ENCODE measurements at regions not wholly inside any gene's neighbourhood (a gene's known extent, or its start where the extent isn't known, plus 50 kb on each side); places are given as distances from the start of the nearest gene placed in this dataset.

GRCh38 chr14:65260786-65261185 is 151.7 kb upstream of the FUT8 start:
- CTCF ChIA-PET, result no interaction called here
- H3K27me3 ChIP-seq (ENCODE audit: low read length), result no peaks in the 10 kb centered on the region
- no peak for ATAC-seq
- H3K4me1 ChIP-seq (ENCODE audit: insufficient read depth, low read length), result peaks cover 40% of the 10 kb centered on the region
- H3K27ac ChIP-seq (ENCODE audit: low read length), result no peak overlapping the region
- no peak overlapping the region for H3K9ac ChIP-seq (ENCODE audit: low read length)
- H3K9me2 ChIP-seq (replicated peaks; ENCODE audit: low read length), result no peaks in the 10 kb centered on the region
- no peaks in the 10 kb centered on the region for H3F3A ChIP-seq (ENCODE audit: low read length, unreplicated experiment)
- H4K20me1 ChIP-seq (ENCODE audit: low read length), result no peaks in the 10 kb centered on the region
- no peak overlapping the region for H2AFZ ChIP-seq (ENCODE audit: low read length)
- TF ChIP-seq EZH2phosphoT487 (IDR thresholded peaks at IDR 0.05; ENCODE audit: borderline replicate concordance, low read length), result no peak
- no peak for TF ChIP-seq CTCF (conservative IDR thresholded peaks at IDR 0.05; ENCODE audit: low read depth, low read length)
- TF ChIP-seq EZH2 (IDR thresholded peaks at IDR 0.05; ENCODE audit: low read length, unreplicated experiment), result no peak
- intact Hi-C loops (cut with micrococcal nuclease), result no loop called here
- H3K4me3 ChIP-seq (ENCODE audit: low read length), result no peak overlapping the region
- no peak overlapping the region for H3K4me2 ChIP-seq (ENCODE audit: low read length)
- H3K36me3 ChIP-seq (ENCODE audit: low read depth, low read length), result peaks cover 4% of the 10 kb centered on the region; the same call in 1 of the 2 replicates
- DNase-seq, result no peak
- 0 out of 2 replicates have a peak, but pooled peaks cover 3% of the 10 kb centered on the region for H3K9me3 ChIP-seq (ENCODE audit: low read length)
- 0 out of 2 replicates have a peak, but pooled peaks cover 9% of the 10 kb centered on the region for H3K79me2 ChIP-seq (ENCODE audit: low read length)
- POLR2A ChIA-PET (ENCODE audit: unreplicated experiment), result interaction anchor here (0.5 kb wide), 1 partner anchor 18 kb away, joined by 3 read pairs; no protein-coding TSS in a partner anchor
- no TSS peak for BruUV-seq (replicated peaks)

- H3K9ac ChIP-seq (ENCODE audit: low read length), result no peak overlapping the region
- H3K9me2 ChIP-seq (replicated peaks; ENCODE audit: low read length), result no peaks in the 10 kb centered on the region
- H4K20me1 ChIP-seq (ENCODE audit: low read length), result no peaks in the 10 kb centered on the region
- ATAC-seq (no peak), DNase-seq (no peak)
- 0 out of 2 replicates have a peak, but pooled peaks cover 5% of the 10 kb centered on the region for H3K79me2 ChIP-seq (ENCODE audit: low read length)
- H3K4me3 ChIP-seq (ENCODE audit: low read length), result no peak overlapping the region
- intact Hi-C loops (cut with micrococcal nuclease), result no loop called here
- no peak for TF ChIP-seq EZH2phosphoT487 (IDR thresholded peaks at IDR 0.05; ENCODE audit: borderline replicate concordance, low read length)
- no peak for TF ChIP-seq EZH2 (IDR thresholded peaks at IDR 0.05; ENCODE audit: low read length, unreplicated experiment)
- TF ChIP-seq CTCF (conservative IDR thresholded peaks at IDR 0.05; ENCODE audit: low read depth, low read length), result no peak
- H3F3A ChIP-seq (ENCODE audit: low read length, unreplicated experiment), result no peaks in the 10 kb centered on the region
- 0 out of 2 replicates have a peak, but pooled peaks cover 3% of the 10 kb centered on the region for H3K9me3 ChIP-seq (ENCODE audit: low read length)
- H3K27me3 ChIP-seq (ENCODE audit: low read length), result no peaks in the 10 kb centered on the region
- ChIA-PET CTCF (no interaction called here), POLR2A (ENCODE audit: unreplicated experiment) (no interaction called here)
- peaks cover 4% of the 10 kb centered on the region; the same call in 1 of the 2 replicates for H3K36me3 ChIP-seq (ENCODE audit: low read depth, low read length)
- H2AFZ ChIP-seq (ENCODE audit: low read length), result no peak overlapping the region
- no peak overlapping the region for H3K27ac ChIP-seq (ENCODE audit: low read length)
- peaks cover 33% of the 10 kb centered on the region for H3K4me1 ChIP-seq (ENCODE audit: insufficient read depth, low read length)
- no TSS peak for BruUV-seq (replicated peaks)
- no peak overlapping the region for H3K4me2 ChIP-seq (ENCODE audit: low read length)
These were observed 151.1 kb upstream of the FUT8 start for GRCh38 chr14:65261425-65261920.

DNA sequence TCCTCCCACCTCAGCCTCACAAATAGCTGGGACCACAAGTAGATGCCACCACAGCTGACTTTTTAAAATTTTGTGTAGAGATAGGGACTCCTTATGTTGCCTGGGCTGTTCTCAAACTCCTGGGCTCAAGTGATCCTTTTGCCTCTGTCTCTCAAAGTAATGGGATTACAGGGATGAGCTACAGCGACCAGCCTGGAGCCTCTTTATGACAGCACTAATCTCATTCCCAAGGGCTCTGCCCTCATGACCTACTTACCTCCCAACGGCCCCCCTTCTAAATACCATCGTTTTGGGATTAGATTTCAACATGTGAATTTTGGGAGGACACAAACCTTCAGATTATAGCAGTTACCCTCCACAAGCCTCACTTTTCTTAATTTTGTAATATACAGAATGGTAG is 150.6 kb upstream of the FUT8 start:
- no peaks in the 10 kb centered on the region for H3K9me2 ChIP-seq (replicated peaks; ENCODE audit: low read length)
- H3K27ac ChIP-seq (ENCODE audit: low read length), result no peak overlapping the region
- peaks cover 4% of the 10 kb centered on the region; the same call in 1 of the 2 replicates for H3K36me3 ChIP-seq (ENCODE audit: low read depth, low read length)
- TF ChIP-seq EZH2 (IDR thresholded peaks at IDR 0.05; ENCODE audit: low read length, unreplicated experiment) (no peak), EZH2phosphoT487 (IDR thresholded peaks at IDR 0.05; ENCODE audit: borderline replicate concordance, low read length) (no peak), CTCF (conservative IDR thresholded peaks at IDR 0.05; ENCODE audit: low read depth, low read length) (no peak)
- H3F3A ChIP-seq (ENCODE audit: low read length, unreplicated experiment), result no peaks in the 10 kb centered on the region
- no peaks in the 10 kb centered on the region for H3K79me2 ChIP-seq (ENCODE audit: low read length)
- H3K4me2 ChIP-seq (ENCODE audit: low read length), result no peak overlapping the region
- no peaks in the 10 kb centered on the region for H4K20me1 ChIP-seq (ENCODE audit: low read length)
- ATAC-seq, result no peak
- ChIA-PET CTCF (no interaction called here), POLR2A (ENCODE audit: unreplicated experiment) (no interaction called here)
- DNase-seq, result no peak
- no peaks in the 10 kb centered on the region for H3K27me3 ChIP-seq (ENCODE audit: low read length)
- H3K9ac ChIP-seq (ENCODE audit: low read length), result no peak overlapping the region
- no peak overlapping the region for H3K4me3 ChIP-seq (ENCODE audit: low read length)
- 0 out of 2 replicates have a peak, but pooled peaks cover 3% of the 10 kb centered on the region for H3K9me3 ChIP-seq (ENCODE audit: low read length)
- peaks cover 28% of the 10 kb centered on the region for H3K4me1 ChIP-seq (ENCODE audit: insufficient read depth, low read length)
- no peak overlapping the region for H2AFZ ChIP-seq (ENCODE audit: low read length)
- no TSS peak for BruUV-seq (replicated peaks)
- intact Hi-C loops (cut with micrococcal nuclease), result no loop called here
